ENCODE measurements at regions not wholly inside any gene's neighbourhood (a gene's known extent, or its start where the extent isn't known, plus 50 kb on each side); places are given as distances from the start of the nearest gene placed in this dataset.

- Histone ChIP-seq H3K36me3 (ENCODE audit: control insufficient read depth, insufficient read depth, low read length) (no peaks in the 10 kb centered on the region), H3K9me3 (ENCODE audit: control insufficient read depth, low read length) (no peaks in the 10 kb centered on the region), H3K9ac (ENCODE audit: extremely low read depth, low read length, poor library complexity, severe bottlenecking) (no peak overlapping the region), H3K4me1 (ENCODE audit: control insufficient read depth, insufficient read depth, low read length) (no peaks in the 10 kb centered on the region), H3K27ac (ENCODE audit: low read depth, low read length) (no peak overlapping the region), H3K4me3 (ENCODE audit: low read length) (no peak overlapping the region), H3K27me3 (ENCODE audit: control insufficient read depth, insufficient read depth, low read length, poor library complexity, severe bottlenecking) (no peaks in the 10 kb centered on the region)
- Mint-ChIP-seq H3K36me3 (ENCODE audit: low read depth) (no peaks in the 10 kb centered on the region), H3K4me1 (peaks cover 8% of the 10 kb centered on the region), H3K4me3 (no peak overlapping the region), H3K27me3 (ENCODE audit: insufficient read depth) (no peaks in the 10 kb centered on the region), H3K27ac (no peak overlapping the region), H3K9me3 (no peaks in the 10 kb centered on the region)
- DNase-seq = no peak
- WGBS, 2 experiments (ENCODE audit: insufficient coverage in 1 of 2, insufficient read length in 1 of 2) = 73 to 83% methylated on average over 4 of the region's 4 CpGs
- no peak for TF ChIP-seq CTCF (conservative IDR thresholded peaks at IDR 0.05)
Observed at GRCh38 chr3:117524890-117525289, 815.3 kb downstream of the TUSC7 start.

- peak; percentile 87 for TF ChIP-seq CTCF (conservative IDR thresholded peaks at IDR 0.05)
- Mint-ChIP-seq H3K4me1 (peaks cover 2% of the 10 kb centered on the region), H3K4me3 (no peak overlapping the region), H3K27ac (no peak overlapping the region), H3K27me3 (ENCODE audit: insufficient read depth) (no peaks in the 10 kb centered on the region), H3K9me3 (no peaks in the 10 kb centered on the region), H3K36me3 (ENCODE audit: low read depth) (no peaks in the 10 kb centered on the region)
- 74% methylated on average over 3 of the region's 3 CpGs; no CpG with 5 or more reads in 1 of the 2 experiments for WGBS, 2 experiments (ENCODE audit: insufficient coverage in 1 of 2, insufficient read length in 1 of 2)
- no peak overlapping the region for H3K27ac ChIP-seq (ENCODE audit: low read depth, low read length)
- peak; percentile 57 for DNase-seq
- no peak overlapping the region for H3K9ac ChIP-seq (ENCODE audit: extremely low read depth, low read length, poor library complexity, severe bottlenecking)
- H3K27me3 ChIP-seq (ENCODE audit: control insufficient read depth, insufficient read depth, low read length, poor library complexity, severe bottlenecking) = no peaks in the 10 kb centered on the region
- H3K4me1 ChIP-seq (ENCODE audit: control insufficient read depth, insufficient read depth, low read length) = no peaks in the 10 kb centered on the region
- H3K36me3 ChIP-seq (ENCODE audit: control insufficient read depth, insufficient read depth, low read length) = no peaks in the 10 kb centered on the region
- H3K9me3 ChIP-seq (ENCODE audit: control insufficient read depth, low read length) = no peaks in the 10 kb centered on the region
- H3K4me3 ChIP-seq (ENCODE audit: low read length) = no peak overlapping the region
Observed at GRCh38 chr3:117526470-117527079, 817.0 kb downstream of the TUSC7 start.

GRCh38 chr3:117527346-117527745 lies 817.8 kb downstream of the TUSC7 start:
- WGBS, 2 experiments (ENCODE audit: insufficient coverage in 1 of 2, insufficient read length in 1 of 2) = 91 to 100% methylated on average over 1 to 2 of the region's 2 CpGs

More at GRCh38 chr3:117527346-117527745, 817.8 kb downstream of the TUSC7 start:
- H3K9me3 Mint-ChIP-seq = no peaks in the 10 kb centered on the region
- Histone ChIP-seq H3K27me3 (ENCODE audit: control insufficient read depth, insufficient read depth, low read length, poor library complexity, severe bottlenecking) (no peaks in the 10 kb centered on the region), H3K9ac (ENCODE audit: extremely low read depth, low read length, poor library complexity, severe bottlenecking) (no peak overlapping the region), H3K4me1 (ENCODE audit: control insufficient read depth, insufficient read depth, low read length) (no peaks in the 10 kb centered on the region), H3K27ac (ENCODE audit: low read depth, low read length) (no peak overlapping the region), H3K36me3 (ENCODE audit: control insufficient read depth, insufficient read depth, low read length) (no peaks in the 10 kb centered on the region), H3K9me3 (ENCODE audit: control insufficient read depth, low read length) (no peaks in the 10 kb centered on the region), H3K4me3 (ENCODE audit: low read length) (no peak overlapping the region)
- no peaks in the 10 kb centered on the region for H3K27me3 Mint-ChIP-seq (ENCODE audit: insufficient read depth)
- H3K4me1 Mint-ChIP-seq = peaks cover 2% of the 10 kb centered on the region
- no peak overlapping the region for H3K4me3 Mint-ChIP-seq
- DNase-seq = no peak
- H3K36me3 Mint-ChIP-seq (ENCODE audit: low read depth) = no peaks in the 10 kb centered on the region
- no peak for TF ChIP-seq CTCF (conservative IDR thresholded peaks at IDR 0.05)
- H3K27ac Mint-ChIP-seq = no peak overlapping the region

Measured in endodermal cell (in vitro differentiated cells).